RPMI7951 (cell line): ENCODE measurements at regions not wholly inside any gene's neighbourhood (a gene's known extent, or its start where the extent isn't known, plus 50 kb on each side); places are given as distances from the start of the nearest gene placed in this dataset.

ENCODE experiments used
- DNase-seq: peaks from one replicate; pipeline ENCODE4 v3.0.0-alpha.2; 2012; ENCODE audit warnings: low read depth

DNA sequence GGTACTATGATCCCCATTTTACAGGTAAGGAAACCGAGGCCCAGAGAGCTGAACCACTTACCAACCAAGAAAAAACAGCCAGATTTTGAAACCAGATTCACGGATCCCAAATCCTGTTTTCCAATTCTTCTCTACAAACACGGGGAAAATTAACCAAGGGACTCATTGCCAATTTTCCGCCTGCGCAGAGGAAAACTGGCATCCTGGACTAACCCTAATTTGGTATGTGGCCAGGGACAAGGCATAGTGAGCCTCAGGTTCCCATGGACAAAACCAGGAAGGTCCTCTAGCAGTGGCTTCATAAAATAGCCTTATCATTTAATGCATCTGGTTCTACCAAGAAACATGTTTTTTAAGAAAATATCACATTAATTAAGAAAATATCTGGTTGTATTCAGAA, 517.3 kb downstream of the MED13L start:
- no peak for DNase-seq

- DNase-seq = no peak
Measured at GRCh38 chr12:115758877-115759620, 518.4 kb downstream of the MED13L start.

- no peak for DNase-seq
Measured at GRCh38 chr12:115758183-115758582, 519.3 kb downstream of the MED13L start.

- DNase-seq = no peak
Measured at GRCh38 chr12:115756804-115757203, 520.7 kb downstream of the MED13L start.

- DNase-seq = no peak
Measured at GRCh38 chr12:115756271-115756670, 521.2 kb downstream of the MED13L start.

- DNase-seq = no peak
Measured at GRCh38 chr12:115755725-115756085, 521.8 kb downstream of the MED13L start.

DNA sequence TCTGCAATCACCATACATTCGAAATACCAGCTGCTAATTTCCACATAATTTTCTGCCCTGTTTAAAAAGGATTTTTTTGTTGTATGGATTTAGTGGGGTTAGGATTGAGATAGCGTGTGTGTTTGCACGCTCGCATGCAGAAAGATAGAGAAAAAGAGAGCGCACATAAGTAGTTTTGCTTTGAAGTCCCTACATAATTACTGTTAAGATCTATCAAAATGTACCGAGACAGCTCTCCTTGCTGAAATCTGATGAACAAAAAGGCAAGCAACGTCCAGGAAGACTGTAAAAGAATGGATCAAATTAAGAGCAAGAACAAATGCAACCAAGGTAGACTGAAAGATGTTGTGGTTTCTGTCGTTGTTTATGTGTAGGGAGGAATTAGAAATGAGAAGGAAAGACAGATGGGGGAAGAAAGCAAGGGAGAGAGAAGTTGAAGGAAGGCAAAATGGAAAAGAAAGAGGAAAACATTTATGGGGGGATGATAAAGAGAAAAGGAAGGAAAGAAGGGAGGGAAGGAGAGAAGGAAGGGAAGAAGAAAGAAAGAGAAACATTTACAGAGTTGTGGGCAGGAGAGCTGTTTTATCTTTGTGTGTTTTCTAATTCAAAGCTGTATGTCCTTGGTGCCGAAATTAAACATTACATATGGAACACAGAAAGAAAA, 522.3 kb downstream of the MED13L start:
- DNase-seq = no peak

DNA sequence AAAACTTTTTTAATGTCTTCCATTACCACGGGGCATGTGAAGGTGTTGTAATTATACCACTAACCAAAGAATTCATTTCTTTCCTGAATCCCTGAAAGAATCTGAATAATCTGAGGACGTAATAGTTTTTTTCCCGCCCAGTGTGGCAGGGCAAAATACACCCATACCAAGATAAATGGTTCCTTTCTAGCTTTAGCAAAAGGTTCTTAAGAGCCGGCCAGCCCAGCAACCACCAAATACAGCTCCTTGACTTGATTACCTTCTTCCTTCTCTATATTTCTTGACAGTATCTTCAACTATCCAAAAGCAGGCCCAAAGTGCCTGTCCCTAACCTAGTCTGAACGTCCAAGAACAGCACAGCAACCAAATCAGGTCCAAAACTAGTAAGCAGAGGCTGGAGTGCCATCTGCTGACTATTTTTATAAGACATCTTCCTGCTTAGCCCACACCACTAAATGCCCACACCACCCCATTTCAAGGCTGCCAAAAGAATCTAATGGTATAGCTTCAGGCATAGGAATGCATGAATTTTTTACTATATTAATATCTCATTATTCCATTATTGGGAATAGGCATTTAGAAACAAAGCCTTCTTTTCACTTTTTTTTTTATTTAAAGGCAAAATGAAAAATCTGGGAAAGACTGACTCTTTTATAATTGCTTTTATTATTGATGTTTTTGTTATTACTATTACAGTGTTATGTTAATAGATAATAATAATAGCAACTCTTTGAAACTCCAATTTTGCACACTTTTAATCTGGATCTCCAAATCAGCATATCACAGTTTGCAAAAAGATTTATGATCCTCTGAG, 524.4 kb downstream of the MED13L start:
- peak; percentile 68 for DNase-seq

- DNase-seq = peak; percentile 43
Measured at GRCh38 chr12:115752156-115752555, 525.3 kb downstream of the MED13L start.

DNA sequence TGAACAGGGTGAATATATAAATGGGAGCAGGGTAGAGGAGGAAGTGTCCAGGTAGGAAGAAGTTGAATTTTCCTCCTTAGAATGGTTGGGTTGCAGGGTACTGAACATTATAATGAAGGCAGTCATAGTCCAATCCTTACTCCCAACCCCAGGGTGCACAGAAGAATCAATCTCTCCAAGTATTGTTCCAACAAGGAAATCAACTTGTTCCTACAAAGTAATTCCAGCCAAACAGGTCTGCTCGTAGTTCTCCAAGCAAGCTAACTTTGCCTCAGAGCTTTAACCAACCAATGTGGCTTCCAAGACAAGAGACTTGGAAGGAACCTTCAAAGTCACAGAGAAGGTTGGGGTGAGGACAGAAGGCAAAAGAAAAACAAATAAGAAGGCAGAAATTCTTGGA, 527.2 kb downstream of the MED13L start:
- DNase-seq = no peak

- no peak for DNase-seq
Measured at GRCh38 chr12:115749071-115749841, 528.2 kb downstream of the MED13L start.

DNA sequence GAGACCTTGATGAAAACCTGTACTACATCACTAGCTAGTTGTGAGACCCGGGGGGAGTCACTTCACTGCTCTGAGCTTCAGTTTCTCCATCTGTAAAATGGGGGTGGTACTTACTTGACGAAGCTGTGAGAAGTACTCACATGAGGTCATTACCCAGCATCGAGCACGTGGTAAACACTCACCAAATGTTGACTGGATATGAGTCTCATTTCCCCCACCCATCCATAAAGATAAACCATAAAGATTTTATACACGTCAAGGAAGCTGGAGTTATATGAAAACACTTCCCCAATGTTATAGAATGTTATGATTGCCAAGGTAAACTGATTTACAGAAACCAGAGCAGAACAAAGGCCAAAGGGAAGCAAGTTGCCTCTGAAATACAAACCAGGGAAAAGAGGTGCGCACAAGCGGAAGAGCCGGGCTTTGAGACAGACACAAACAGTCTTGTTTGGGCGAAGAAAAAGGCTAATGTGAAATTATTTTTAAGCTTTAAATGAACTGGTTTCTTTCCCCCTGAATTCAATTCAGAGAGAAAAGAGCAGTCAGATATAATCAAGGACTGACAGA, 536.8 kb downstream of the MED13L start:
- no peak for DNase-seq

- DNase-seq = no peak
Measured at GRCh38 chr12:115737895-115738294, 539.6 kb downstream of the MED13L start.

- DNase-seq = no peak
Measured at GRCh38 chr12:115736360-115736759, 541.1 kb downstream of the MED13L start.

DNA sequence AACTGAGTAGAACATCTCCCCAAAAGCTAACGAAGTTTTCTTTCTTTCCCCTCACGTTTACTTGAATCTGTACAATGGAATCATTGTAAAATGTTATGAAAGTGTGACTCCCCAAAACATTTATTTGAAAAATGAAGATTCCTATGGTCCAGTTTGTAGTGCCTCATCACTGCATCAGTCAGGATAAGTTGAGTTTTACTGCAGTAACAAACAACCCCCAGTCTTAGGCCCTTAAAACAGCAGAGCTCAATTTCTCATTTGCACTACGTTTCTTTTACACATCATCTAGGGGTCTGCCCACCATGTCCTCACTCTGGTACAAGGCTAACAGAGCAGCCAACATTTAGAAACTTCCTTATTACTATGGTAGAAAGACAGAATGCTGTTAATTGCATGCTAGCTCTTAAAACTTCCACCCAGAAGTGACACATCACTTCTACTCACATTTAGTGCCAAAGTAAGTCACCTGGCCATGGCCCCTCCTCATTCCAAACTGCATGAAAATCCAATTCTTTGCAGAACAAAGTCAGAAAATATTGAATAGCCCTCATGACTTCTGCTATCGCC, 546.4 kb downstream of the MED13L start:
- no peak for DNase-seq

GRCh38 chr12:115726691-115727090, 550.8 kb downstream of the MED13L start:
- DNase-seq = no peak

DNA sequence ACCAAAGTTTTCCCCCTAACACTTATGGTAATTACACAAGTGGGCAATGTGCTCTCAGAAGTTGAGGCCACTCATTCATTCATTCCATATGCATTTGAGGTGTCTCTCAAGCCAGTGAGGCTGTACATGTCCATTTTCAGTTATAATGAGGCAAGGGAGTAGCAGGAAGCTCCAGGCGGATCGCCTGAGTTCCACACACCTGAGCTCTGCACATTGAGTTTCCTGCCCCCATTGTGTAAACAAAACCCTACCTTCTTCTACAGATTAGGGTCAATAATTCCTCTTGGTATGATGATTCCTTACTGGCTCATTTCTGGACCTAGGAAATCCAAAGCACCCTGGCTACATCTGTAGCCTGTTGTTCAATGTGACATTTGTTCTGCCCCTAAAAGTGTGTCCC, 555.3 kb downstream of the MED13L start:
- no peak for DNase-seq

GRCh38 chr12:115716551-115716950, 560.9 kb downstream of the MED13L start:
- DNase-seq = no peak

DNA sequence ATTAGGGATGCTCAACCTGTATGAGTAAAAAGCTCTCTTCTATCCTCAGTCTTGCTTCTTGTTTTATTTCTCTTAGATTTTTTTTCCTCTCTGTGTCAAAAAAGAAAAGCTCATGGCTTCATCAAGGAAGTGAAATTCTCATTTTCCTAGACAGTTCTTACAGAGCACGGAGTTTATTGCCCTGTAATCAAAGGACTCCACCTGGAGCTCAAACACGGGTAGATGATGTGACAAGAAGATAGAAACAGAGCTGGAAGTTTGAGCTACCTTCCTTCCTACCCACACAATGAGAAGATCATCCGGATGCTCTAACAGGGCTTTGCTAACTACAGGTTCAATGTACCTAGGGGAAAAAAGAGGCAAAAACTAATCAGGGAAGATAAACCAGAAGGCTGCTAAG, 564.8 kb downstream of the MED13L start:
- DNase-seq = no peak

GRCh38 chr12:115710104-115710564, 567.4 kb downstream of the MED13L start:
- peak; percentile 62 for DNase-seq

- no peak for DNase-seq
Measured at GRCh38 chr12:115709540-115710011, 567.9 kb downstream of the MED13L start.
